GM23338 (cell line): ENCODE measurements at regions not wholly inside any gene's neighbourhood (a gene's known extent, or its start where the extent isn't known, plus 50 kb on each side); places are given as distances from the start of the nearest gene placed in this dataset.
"Not testable (repeated sequence)": the region's sequence is repeated elsewhere in the genome, so short reads cannot be mapped to it uniquely, and the experiment has no call there.

ENCODE experiments used
- CTCF ChIP-seq, 2 experiments: fragments of 200-600 bp in 1 of 2; sonication (generic) in 1 of 2; conservative IDR thresholded peaks; 2 replicates each; pipeline versions ENCODE4 v1.5.1 to v1.6.1; 2016 to 2017; ENCODE audit warnings: antibody characterized with exemption in 2 of 2, low read depth in 2 of 2, mild to moderate bottlenecking in 2 of 2, moderate library complexity in 1 of 2
- EZH2 ChIP-seq: fragments of 200-600 bp; sonication (generic); IDR thresholded peaks from one replicate; pipeline ENCODE4 v1.8.0; 2017; ENCODE audit warnings: antibody characterized with exemption, mild to moderate bottlenecking, low read depth; ENCODE audit not compliant: unreplicated experiment
- JUNB ChIP-seq: IDR thresholded peaks from one replicate; pipeline ENCODE4 v1.6.1; 2016; ENCODE audit warnings: antibody characterized with exemption; ENCODE audit not compliant: unreplicated experiment
- POLR2AphosphoS5 ChIP-seq: IDR thresholded peaks from 2 replicates; pipeline ENCODE4 v1.6.1; 2016; ENCODE audit warnings: antibody characterized with exemption, low read depth
- REST ChIP-seq: IDR thresholded peaks from one replicate; pipeline ENCODE4 v1.6.1; 2018; ENCODE audit warnings: antibody characterized with exemption; ENCODE audit not compliant: unreplicated experiment
- STAT1 ChIP-seq: IDR thresholded peaks from one replicate; pipeline ENCODE4 v1.6.1; 2016; ENCODE audit warnings: antibody characterized with exemption; ENCODE audit not compliant: unreplicated experiment

GRCh38 chr2:185025891-185026290 is 427.6 kb downstream of the ZNF804A start:
- not testable (repeated sequence) for TF ChIP-seq CTCF (conservative IDR thresholded peaks at IDR 0.05; ENCODE audit: low read depth in 2 of 2); POLR2AphosphoS5; REST; JUNB; STAT1; EZH2
